H9 (cell line): ENCODE measurements at regions not wholly inside any gene's neighbourhood (a gene's known extent, or its start where the extent isn't known, plus 50 kb on each side); places are given as distances from the start of the nearest gene placed in this dataset. TPM values are rescaled to one million over a fixed set of nuclear protein-coding genes. Genes with fewer than 3 reads are reported as not detected.

Experiments used
- DNase-seq: peaks from one replicate; pipeline ENCODE4 v3.0.0-alpha.2; 2017
- H2AFZ ChIP-seq: one replicate; pipeline ENCODE4 v1.6.1; 2013; ENCODE audit warnings: mild to moderate bottlenecking, low read length, control low read depth, moderate library complexity
- H2AK5ac ChIP-seq: 2 replicates; pipeline ENCODE4 v1.6.1; 2013; ENCODE audit warnings: low read length, control low read depth, mixed read lengths; ENCODE audit not compliant: insufficient read length
- H2BK120ac ChIP-seq: one replicate; pipeline ENCODE4 v1.6.1; 2013; ENCODE audit warnings: low read depth, mild to moderate bottlenecking, low read length, control low read depth, inconsistent platforms; ENCODE audit not compliant: poor library complexity, severe bottlenecking
- H2BK12ac ChIP-seq: 2 replicates; pipeline ENCODE4 v1.6.1; 2013; ENCODE audit warnings: low read length, control low read depth, mixed read lengths, low read depth; ENCODE audit not compliant: insufficient read length
- H2BK15ac ChIP-seq: 2 replicates; pipeline ENCODE4 v1.6.1; 2013; ENCODE audit warnings: low read depth, low read length, control low read depth
- H2BK20ac ChIP-seq: one replicate; pipeline ENCODE4 v1.6.1; 2013; ENCODE audit warnings: low read depth, mild to moderate bottlenecking, low read length, control low read depth, inconsistent platforms; ENCODE audit not compliant: poor library complexity, severe bottlenecking
- H2BK5ac ChIP-seq: 2 replicates; pipeline ENCODE4 v1.6.1; 2013; ENCODE audit warnings: low read length, control low read depth, mixed read lengths; ENCODE audit not compliant: insufficient read length
- H3K14ac ChIP-seq: 2 replicates; pipeline ENCODE4 v1.6.1; 2013; ENCODE audit warnings: low read length, control low read depth; ENCODE audit not compliant: insufficient read depth
- H3K18ac ChIP-seq: 2 replicates; pipeline ENCODE4 v1.6.1; 2013; ENCODE audit warnings: low read depth, mild to moderate bottlenecking, mixed read lengths, low read length, control low read depth; ENCODE audit not compliant: insufficient read length
- H3K23ac ChIP-seq: 2 replicates; pipeline ENCODE4 v1.6.1; 2013; ENCODE audit warnings: low read length, control low read depth, mixed read lengths, low read depth; ENCODE audit not compliant: insufficient read length
- H3K23me2 ChIP-seq: 2 replicates; pipeline ENCODE4 v1.6.1; 2013; ENCODE audit warnings: low read depth, mild to moderate bottlenecking, mixed read lengths, low read length, control low read depth; ENCODE audit not compliant: insufficient read length, poor library complexity, severe bottlenecking
- H3K27ac ChIP-seq: 2 replicates; pipeline ENCODE4 v1.5.1; 2013; ENCODE audit warnings: low read length, control low read depth, mixed read lengths, low read depth; ENCODE audit not compliant: insufficient read length
- H3K27me3 ChIP-seq: 2 replicates; pipeline ENCODE4 v1.6.1; 2013; ENCODE audit warnings: low read length, control low read depth, inconsistent platforms; ENCODE audit not compliant: insufficient read depth
- H3K4ac ChIP-seq: 2 replicates; pipeline ENCODE4 v1.6.1; 2013; ENCODE audit warnings: low read depth, mild to moderate bottlenecking, control low read depth, inconsistent platforms, low read length, moderate library complexity
- H3K4me1 ChIP-seq: 2 replicates; pipeline ENCODE4 v1.6.1; 2013; ENCODE audit warnings: low read length, control low read depth, inconsistent platforms; ENCODE audit not compliant: insufficient read depth
- H3K4me2 ChIP-seq: 2 replicates; pipeline ENCODE4 v1.6.1; 2013; ENCODE audit warnings: low read length, control low read depth, mixed read lengths; ENCODE audit not compliant: insufficient read length, insufficient read depth
- H3K56ac ChIP-seq: 2 replicates; pipeline ENCODE4 v1.6.1; 2013; ENCODE audit warnings: low read depth, mild to moderate bottlenecking, mixed read lengths, low read length, control low read depth; ENCODE audit not compliant: insufficient read length
- H3K79me1 ChIP-seq: 2 replicates; pipeline ENCODE4 v1.6.1; 2013; ENCODE audit warnings: low read depth, mild to moderate bottlenecking, moderate library complexity, low read length, control low read depth, inconsistent platforms; ENCODE audit not compliant: insufficient read depth, poor library complexity, severe bottlenecking
- H3K79me2 ChIP-seq: 2 replicates; pipeline ENCODE4 v1.6.1; 2013; ENCODE audit warnings: low read length, control low read depth, inconsistent platforms; ENCODE audit not compliant: insufficient read depth
- H3K9ac ChIP-seq: 2 replicates; pipeline ENCODE4 v1.6.1; 2013; ENCODE audit warnings: low read length, control low read depth, mixed read lengths; ENCODE audit not compliant: insufficient read length; ENCODE audit errors: extremely low read depth
- H3K9me3 ChIP-seq: one replicate; pipeline ENCODE4 v1.6.1; 2013; ENCODE audit warnings: low read depth, low read length, inconsistent platforms; ENCODE audit not compliant: control insufficient read depth
- H3T11ph ChIP-seq: one replicate; pipeline ENCODE4 v1.6.1; 2013; ENCODE audit warnings: mild to moderate bottlenecking, low read length, control low read depth, inconsistent platforms
- H4K20me1 ChIP-seq: one replicate; pipeline ENCODE4 v1.6.1; 2013; ENCODE audit not compliant: control insufficient read depth, insufficient read length, insufficient read depth
- H4K5ac ChIP-seq: 2 replicates; pipeline ENCODE4 v1.6.1; 2013; ENCODE audit warnings: low read depth, mild to moderate bottlenecking, mixed read lengths, low read length, control low read depth; ENCODE audit not compliant: insufficient read length
- H4K8ac ChIP-seq: replicated peaks from 2 replicates; pipeline ENCODE4 v1.6.1; 2013; ENCODE audit warnings: low read length, control low read depth, mixed read lengths, low read depth; ENCODE audit not compliant: insufficient read length
- H4K91ac ChIP-seq: 2 replicates; pipeline ENCODE4 v1.6.1; 2013; ENCODE audit warnings: low read depth, mild to moderate bottlenecking, moderate library complexity, mixed read lengths, low read length, control low read depth; ENCODE audit not compliant: insufficient read length
- H3K27ac Mint-ChIP-seq, 3 experiments: 2 replicates in 2 of 3; 3 replicates in 1 of 3; pipeline ENCODE4 v1.8.0; 2020 to 2021; ENCODE audit warnings: mixed read lengths in 3 of 3, mild to moderate bottlenecking in 1 of 3, moderate library complexity in 1 of 3
- H3K27me3 Mint-ChIP-seq: 2 replicates; pipeline ENCODE4 v1.8.0; 2021; ENCODE audit warnings: low read depth, mild to moderate bottlenecking, moderate library complexity, mixed read lengths
- H3K36me3 Mint-ChIP-seq, 3 experiments: 2 replicates in 2 of 3; 3 replicates in 1 of 3; pipeline ENCODE4 v1.8.0; 2020 to 2021; ENCODE audit warnings: low read depth in 3 of 3, mixed read lengths in 3 of 3; ENCODE audit not compliant: insufficient read depth in 1 of 3
- H3K4me1 Mint-ChIP-seq, 2 experiments: 2 replicates each; pipeline ENCODE4 v1.8.0; 2020; ENCODE audit warnings: mixed read lengths in 2 of 2
- H3K4me3 Mint-ChIP-seq, 2 experiments: 2 replicates in 1 of 2; 3 replicates in 1 of 2; pipeline ENCODE4 v1.8.0; 2020 to 2021; ENCODE audit warnings: mild to moderate bottlenecking in 2 of 2, mixed read lengths in 2 of 2, moderate library complexity in 1 of 2
- H3K9me3 Mint-ChIP-seq, 2 experiments: 2 replicates in 1 of 2; 3 replicates in 1 of 2; pipeline ENCODE4 v1.8.0; 2020; ENCODE audit warnings: mild to moderate bottlenecking in 2 of 2, mixed read lengths in 2 of 2, moderate library complexity in 1 of 2
- CTCF ChIP-seq: fragments of 200-600 bp; sonication (generic); conservative IDR thresholded peaks from 3 replicates; pipeline ENCODE4 v1.8.0; 2021; ENCODE audit warnings: antibody characterized with exemption, mild to moderate bottlenecking
- WGBS: extraction: QIAGEN DNeasy Blood & Tissue Kit; methylation state at CpG from one replicate; pipeline ENCODE4 v1.1.7; 2013; ENCODE audit warnings: missing lambda C conversion rate, low lambda C conversion rate, mixed read lengths; ENCODE audit not compliant: insufficient read length; ENCODE audit errors: extremely low coverage; 5-methylcytosine and 5-hydroxymethylcytosine counted together
- microRNA-seq: library from miRNA; unstranded; fragments of <30 nt; microRNA quantifications from one replicate; pipeline ENCODE4, GENCODE V29; 2020; ENCODE audit warnings: borderline microRNAs expressed

- H3T11ph ChIP-seq = no peak overlapping the region
- H3K9me3 Mint-ChIP-seq = peaks cover 16 to 27% of the 10 kb centered on the region in 2 experiments
- H2BK12ac ChIP-seq = no peak overlapping the region
- no peak overlapping the region for H3K27ac Mint-ChIP-seq
- no peak overlapping the region for H3K14ac ChIP-seq
- H2BK120ac ChIP-seq = no peak overlapping the region
- H3K4me1 Mint-ChIP-seq = no peaks in the 10 kb centered on the region
- peaks cover 1 to 16% (median 5%) of the 10 kb centered on the region in 3 experiments; a peak in 5 of 7 replicates for H3K36me3 Mint-ChIP-seq
- H3K4me3 Mint-ChIP-seq = no peak overlapping the region
- no peak for DNase-seq
- H2AK5ac ChIP-seq = no peak overlapping the region
- no peak overlapping the region for H3K9ac ChIP-seq
- no peak overlapping the region for H2BK20ac ChIP-seq
- no peaks in the 10 kb centered on the region for H4K20me1 ChIP-seq
- H3K9me3 ChIP-seq = no peaks in the 10 kb centered on the region
- no peak overlapping the region for H3K4ac ChIP-seq
- H3K79me2 ChIP-seq = no peaks in the 10 kb centered on the region
- H3K27me3 ChIP-seq = no peaks in the 10 kb centered on the region
- H3K4me2 ChIP-seq = no peak overlapping the region
- H3K23ac ChIP-seq = no peak overlapping the region
- H4K91ac ChIP-seq = no peak overlapping the region
- no peaks in the 10 kb centered on the region for H3K4me1 ChIP-seq
- H3K23me2 ChIP-seq = no peaks in the 10 kb centered on the region
- no peak overlapping the region for H4K8ac ChIP-seq
- TF ChIP-seq CTCF = no peak
- H3K56ac ChIP-seq = no peak overlapping the region
- no CpG with 5 or more reads among the region's 4 CpGs for WGBS
- no peak overlapping the region for H3K18ac ChIP-seq
- H3K27me3 Mint-ChIP-seq = no peaks in the 10 kb centered on the region; the same call in 1 of the 2 replicates
- H2BK5ac ChIP-seq = no peak overlapping the region
- H3K27ac ChIP-seq = no peak overlapping the region
- H3K79me1 ChIP-seq = no peaks in the 10 kb centered on the region
- H2AFZ ChIP-seq = no peak overlapping the region
- H2BK15ac ChIP-seq = no peak overlapping the region
- H4K5ac ChIP-seq = no peak overlapping the region
Measured at GRCh38 chr11:90274362-90274761, 51.5 kb upstream of the CHORDC1 start.

Small RNAs in the stretch of these regions (microRNA-seq; reads per million reads assigned to microRNA genes)
- not detected for gene MIR1261
- gene MIR4490 = not detected
